Ascending aorta (tissue), 2 donors: ENCODE measurements at regions not wholly inside any gene's neighbourhood (a gene's known extent, or its start where the extent isn't known, plus 50 kb on each side); places are given as distances from the start of the nearest gene placed in this dataset.

Experiments
- DNase-seq, 2 donors: peaks; one replicate each; pipeline ENCODE4 v3.0.0-alpha.2; 2019; ENCODE audit warnings: low spot score in 2 of 2
- H3K27ac ChIP-seq, 2 donors: fragments of 200-600 bp; sonication (generic); one replicate each; pipeline ENCODE4 v1.5.1; 2016 to 2017; ENCODE audit warnings: mild to moderate bottlenecking in 1 of 2
- H3K27me3 ChIP-seq: fragments of 200-600 bp; sonication (generic); one replicate; pipeline ENCODE4 v1.5.1; 2017
- H3K36me3 ChIP-seq, 2 donors: fragments of 200-600 bp; sonication (generic); one replicate each; pipeline ENCODE4 v1.5.1; 2016
- H3K4me1 ChIP-seq, 2 donors: fragments of 200-600 bp; sonication (generic); one replicate each; pipeline ENCODE4 v1.5.1; 2016 to 2017; ENCODE audit warnings: mild to moderate bottlenecking in 1 of 2
- H3K4me3 ChIP-seq, 2 donors: fragments of 200-600 bp; sonication (generic); one replicate each; pipeline ENCODE4 v1.5.1; 2016 to 2017; ENCODE audit warnings: mild to moderate bottlenecking in 1 of 2
- H3K9me3 ChIP-seq, 2 donors: fragments of 200-600 bp; sonication (generic); one replicate each; pipeline ENCODE4 v1.5.1; 2016
- CTCF ChIP-seq, 3 experiments: fragments of 200-600 bp in 2 of 3; fragments of 450-650 bp in 1 of 3; sonication (generic) in 2 of 3; IDR thresholded peaks; one replicate each; pipeline ENCODE4 v1.5.1; 2016 to 2019; ENCODE audit warnings: antibody characterized with exemption in 3 of 3, mild to moderate bottlenecking in 1 of 3, moderate library complexity in 1 of 3
- intact Hi-C: fragments of 100-400 bp; cut with DNase I; formaldehyde crosslinking; loops from one replicate; pipeline ENCODE4 v1.15.1; 2023

- no peak for TF ChIP-seq CTCF (IDR thresholded peaks at IDR 0.05)
- H3K27me3 ChIP-seq = no peaks in the 10 kb centered on the region
- no peaks in the 10 kb centered on the region for H3K4me1 ChIP-seq
- H3K9me3 ChIP-seq = no peaks in the 10 kb centered on the region
- DNase-seq = peak in 1 of 2 donors; percentile 46
- no peak overlapping the region for H3K27ac ChIP-seq
- intact Hi-C loops = no loop called here
- H3K36me3 ChIP-seq = no peaks in the 10 kb centered on the region
- no peak overlapping the region for H3K4me3 ChIP-seq
Measured at GRCh38 chr2:241994556-241995213, 125.2 kb downstream of the RTP5 start.

- H3K36me3 ChIP-seq = no peaks in the 10 kb centered on the region
- H3K27me3 ChIP-seq = no peaks in the 10 kb centered on the region
- H3K4me1 ChIP-seq = no peaks in the 10 kb centered on the region
- peak in 1 of 2 donors; percentile 44 for DNase-seq
- intact Hi-C loops = no loop called here
- H3K9me3 ChIP-seq = no peaks in the 10 kb centered on the region
- H3K4me3 ChIP-seq = no peak overlapping the region
- no peak for TF ChIP-seq CTCF (IDR thresholded peaks at IDR 0.05)
- H3K27ac ChIP-seq = no peak overlapping the region
Measured at GRCh38 chr2:241996100-241996499, 126.6 kb downstream of the RTP5 start.

GRCh38 chr2:241997017-241997416 is 127.5 kb downstream of the RTP5 start:
- Histone ChIP-seq H3K4me1 (no peaks in the 10 kb centered on the region), H3K27me3 (no peaks in the 10 kb centered on the region), H3K9me3 (no peaks in the 10 kb centered on the region), H3K27ac (no peak overlapping the region), H3K36me3 (no peaks in the 10 kb centered on the region), H3K4me3 (no peak overlapping the region)
- no peak for TF ChIP-seq CTCF (IDR thresholded peaks at IDR 0.05)
- DNase-seq = peak in 1 of 2 donors; percentile 42
- intact Hi-C loops = no loop called here

- intact Hi-C loops = no loop called here
- no peak for TF ChIP-seq CTCF (IDR thresholded peaks at IDR 0.05)
- Histone ChIP-seq H3K4me1 (no peaks in the 10 kb centered on the region), H3K27ac (no peak overlapping the region), H3K27me3 (no peaks in the 10 kb centered on the region), H3K4me3 (no peak overlapping the region), H3K36me3 (no peaks in the 10 kb centered on the region), H3K9me3 (no peaks in the 10 kb centered on the region)
- DNase-seq = peak in 1 of 2 donors; percentile 59
Measured at GRCh38 chr2:241999184-241999583, 129.7 kb downstream of the RTP5 start.

GRCh38 chr2:242001853-242002252 is 132.3 kb downstream of the RTP5 start:
- DNase-seq = peak in 1 of 2 donors; percentile 45
- H3K9me3 ChIP-seq = no peaks in the 10 kb centered on the region
- no peak for TF ChIP-seq CTCF (IDR thresholded peaks at IDR 0.05)
- H3K27me3 ChIP-seq = no peaks in the 10 kb centered on the region
- no peak overlapping the region for H3K27ac ChIP-seq
- H3K4me1 ChIP-seq = no peaks in the 10 kb centered on the region
- intact Hi-C loops = no loop called here
- no peaks in the 10 kb centered on the region for H3K36me3 ChIP-seq
- H3K4me3 ChIP-seq = no peak overlapping the region

GRCh38 chr2:242002944-242003343 is 133.4 kb downstream of the RTP5 start:
- H3K27me3 ChIP-seq = no peaks in the 10 kb centered on the region
- no peaks in the 10 kb centered on the region for H3K4me1 ChIP-seq
- no peaks in the 10 kb centered on the region for H3K9me3 ChIP-seq
- no peak overlapping the region for H3K27ac ChIP-seq
- H3K36me3 ChIP-seq = no peaks in the 10 kb centered on the region
- no peak overlapping the region for H3K4me3 ChIP-seq
- intact Hi-C loops = no loop called here
- TF ChIP-seq CTCF (IDR thresholded peaks at IDR 0.05) = no peak
- DNase-seq = peak in 1 of 2 donors; percentile 44
